OCI-LY7 (cell line): ENCODE measurements at regions not wholly inside any gene's neighbourhood (a gene's known extent, or its start where the extent isn't known, plus 50 kb on each side); places are given as distances from the start of the nearest gene placed in this dataset.

Source experiments
- EZH2phosphoT487 ChIP-seq: fragments of 200-600 bp; sonication (generic); IDR thresholded peaks from 2 replicates; pipeline ENCODE4 v1.6.1; 2018; ENCODE audit warnings: low read depth, borderline replicate concordance, mild to moderate bottlenecking, mixed run types, antibody characterized with exemption, low read length, moderate library complexity, mixed read lengths
- TF ChIP-seq, protein P1 (sequence below): fragments of 200-600 bp; sonication (generic); conservative IDR thresholded peaks from 2 replicates; pipeline ENCODE4 v1.5.1; 2014; ENCODE audit warnings: mild to moderate bottlenecking, antibody characterized with exemption, low read length, moderate library complexity, mixed read lengths

- TF ChIP-seq, protein P1, sequence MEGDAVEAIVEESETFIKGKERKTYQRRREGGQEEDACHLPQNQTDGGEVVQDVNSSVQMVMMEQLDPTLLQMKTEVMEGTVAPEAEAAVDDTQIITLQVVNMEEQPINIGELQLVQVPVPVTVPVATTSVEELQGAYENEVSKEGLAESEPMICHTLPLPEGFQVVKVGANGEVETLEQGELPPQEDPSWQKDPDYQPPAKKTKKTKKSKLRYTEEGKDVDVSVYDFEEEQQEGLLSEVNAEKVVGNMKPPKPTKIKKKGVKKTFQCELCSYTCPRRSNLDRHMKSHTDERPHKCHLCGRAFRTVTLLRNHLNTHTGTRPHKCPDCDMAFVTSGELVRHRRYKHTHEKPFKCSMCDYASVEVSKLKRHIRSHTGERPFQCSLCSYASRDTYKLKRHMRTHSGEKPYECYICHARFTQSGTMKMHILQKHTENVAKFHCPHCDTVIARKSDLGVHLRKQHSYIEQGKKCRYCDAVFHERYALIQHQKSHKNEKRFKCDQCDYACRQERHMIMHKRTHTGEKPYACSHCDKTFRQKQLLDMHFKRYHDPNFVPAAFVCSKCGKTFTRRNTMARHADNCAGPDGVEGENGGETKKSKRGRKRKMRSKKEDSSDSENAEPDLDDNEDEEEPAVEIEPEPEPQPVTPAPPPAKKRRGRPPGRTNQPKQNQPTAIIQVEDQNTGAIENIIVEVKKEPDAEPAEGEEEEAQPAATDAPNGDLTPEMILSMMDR, result no peak
- TF ChIP-seq EZH2phosphoT487, result no peak
Measured at GRCh38 chr11:109203176-109203575, 218.8 kb upstream of the C11orf87 start.
